Suprapubic skin (tissue), 4 donors: ENCODE measurements at regions not wholly inside any gene's neighbourhood (a gene's known extent, or its start where the extent isn't known, plus 50 kb on each side); places are given as distances from the start of the nearest gene placed in this dataset.

Source experiments
- CTCF ChIP-seq, 2 donors: fragments of 200-600 bp in 1 of 2; fragments of 450-650 bp in 1 of 2; sonication (generic) in 1 of 2; IDR thresholded peaks; one replicate each; pipeline ENCODE4 v1.5.1; 2016 to 2019; ENCODE audit warnings: antibody characterized with exemption in 2 of 2, mild to moderate bottlenecking in 1 of 2, moderate library complexity in 1 of 2
- EP300 ChIP-seq: sonication (generic); formaldehyde crosslinking; IDR thresholded peaks from one replicate; pipeline ENCODE4 v1.6.1; 2017; ENCODE audit warnings: antibody characterized with exemption
- POLR2A ChIP-seq, 2 donors: fragments of 450-650 bp; IDR thresholded peaks; one replicate each; pipeline ENCODE4 v1.6.1; 2017; ENCODE audit warnings: antibody characterized with exemption in 2 of 2, mild to moderate bottlenecking in 2 of 2, moderate library complexity in 2 of 2
- POLR2AphosphoS5 ChIP-seq, 3 donors: sonication (generic); formaldehyde crosslinking; IDR thresholded peaks; one replicate each; pipeline ENCODE4 v1.6.1; 2017; ENCODE audit warnings: antibody characterized with exemption in 3 of 3

DNA sequence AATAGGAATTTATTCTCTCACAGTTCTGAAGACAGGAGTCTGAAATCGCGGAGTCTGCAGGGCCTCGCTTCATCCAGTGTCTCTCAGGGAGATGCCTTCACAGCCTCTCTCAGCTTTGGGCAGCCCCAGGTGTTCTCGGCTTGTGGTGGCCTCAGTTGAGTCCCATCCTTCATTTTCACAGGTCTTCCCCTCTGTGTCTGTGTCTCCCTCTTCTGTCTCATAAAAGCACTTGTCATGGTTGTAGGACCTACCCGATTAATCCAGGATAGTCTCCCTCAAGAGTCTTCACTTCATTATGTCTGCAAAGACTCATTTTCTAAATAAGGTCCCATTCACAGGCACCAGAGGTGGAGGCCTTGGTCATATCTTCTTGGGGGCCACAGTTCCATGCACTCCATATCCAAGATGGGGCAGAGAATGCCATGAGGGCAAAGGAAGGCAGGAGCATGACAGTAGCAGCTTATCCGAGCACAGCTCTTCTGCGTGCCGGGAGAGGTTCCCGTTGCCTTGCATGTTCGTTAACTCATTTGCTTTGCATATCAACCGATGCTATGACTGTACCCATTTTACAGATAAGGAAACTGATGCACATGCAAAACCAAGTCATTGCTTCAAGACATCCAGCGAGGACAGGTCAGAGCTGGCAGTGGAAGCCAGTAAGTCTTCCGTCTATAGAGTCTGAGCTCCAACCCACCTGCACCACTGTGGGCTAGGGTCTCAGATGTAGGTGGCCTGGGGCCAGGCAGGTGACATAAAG is 363.8 kb upstream of the SULF2 start:
- TF ChIP-seq POLR2AphosphoS5 (IDR thresholded peaks at IDR 0.05) (no peak), CTCF (IDR thresholded peaks at IDR 0.05) (no peak), POLR2A (IDR thresholded peaks at IDR 0.05) (no peak), EP300 (no peak)
